Stimulated activated naive CD4-positive, alpha-beta T cell (primary cell): ENCODE measurements at regions not wholly inside any gene's neighbourhood (a gene's known extent, or its start where the extent isn't known, plus 50 kb on each side); places are given as distances from the start of the nearest gene placed in this dataset.

ENCODE experiments used
- DNase-seq, 6 experiments: peaks; one replicate each; lab custom pipeline; 2025; lab: John Stamatoyannopoulos, UW

DNA sequence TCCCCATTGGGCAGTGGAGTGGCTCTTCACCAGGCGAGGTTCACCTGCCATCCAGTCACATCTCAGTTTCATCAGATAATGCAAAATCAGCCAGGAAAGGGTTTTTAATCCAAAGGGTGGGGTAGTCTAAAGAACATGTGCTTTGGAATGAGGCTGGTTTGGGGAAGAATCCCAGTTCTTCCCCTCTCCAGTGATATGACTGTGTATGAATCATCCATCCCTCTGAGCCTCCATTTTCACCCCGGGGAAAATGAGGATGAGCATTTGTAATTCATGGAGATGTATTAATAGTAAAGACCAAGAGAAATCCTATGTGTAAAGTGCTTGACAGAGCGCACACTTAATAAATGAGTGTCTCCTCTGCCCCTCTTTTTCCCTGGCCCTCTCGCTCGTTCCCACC is 215.1 kb upstream of the FGGY start:
- no peak for DNase-seq

DNA sequence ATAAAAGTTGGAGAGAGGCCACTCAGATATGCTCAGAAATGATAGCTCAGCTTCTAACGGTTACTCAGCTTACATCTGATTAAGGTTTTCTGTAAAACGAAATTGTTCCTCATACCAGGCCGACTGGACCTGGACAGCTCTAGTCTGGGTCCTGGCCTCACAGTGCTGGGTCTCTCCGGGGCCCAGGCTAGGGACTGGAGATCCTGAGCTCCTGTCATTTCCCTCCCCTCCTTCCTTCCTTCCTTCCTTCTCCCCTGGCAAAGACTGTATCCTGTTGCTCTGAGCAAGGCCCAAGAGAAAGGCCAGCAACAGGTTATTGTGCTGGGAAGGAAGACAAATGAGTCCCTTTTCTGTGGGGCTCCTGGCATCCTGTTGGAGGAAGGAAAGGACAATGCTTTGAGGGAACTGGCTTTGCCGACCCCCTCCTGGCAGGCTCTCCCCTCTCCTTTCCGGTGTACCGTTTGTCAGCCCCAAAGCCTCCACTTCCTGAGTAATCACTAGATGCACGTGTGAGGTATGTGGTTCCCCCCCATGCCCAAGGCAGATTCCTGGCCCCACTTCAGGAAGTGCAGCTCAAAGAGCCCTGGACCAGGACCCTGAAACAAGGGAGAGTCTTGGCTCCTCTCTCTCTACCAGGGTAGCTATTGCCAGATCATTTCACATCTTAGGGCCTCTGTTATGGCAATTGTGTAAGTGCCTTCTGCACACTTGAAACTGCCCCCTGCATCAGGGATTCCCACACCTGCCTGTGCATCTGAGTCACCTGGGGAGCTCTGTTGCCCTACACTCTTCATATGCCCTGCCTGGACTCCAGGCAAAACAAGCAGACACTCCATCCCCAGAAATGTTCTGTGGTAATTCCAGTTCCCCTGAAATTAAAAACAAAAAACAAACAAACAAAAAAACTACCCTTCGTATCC is 212.7 kb upstream of the FGGY start:
- no peak for DNase-seq

GRCh38 chr1:59085101-59085500 is 211.8 kb upstream of the FGGY start:
- no peak for DNase-seq

- DNase-seq, result no peak
Observed at GRCh38 chr1:59089036-59089798, 207.7 kb upstream of the FGGY start.

DNA sequence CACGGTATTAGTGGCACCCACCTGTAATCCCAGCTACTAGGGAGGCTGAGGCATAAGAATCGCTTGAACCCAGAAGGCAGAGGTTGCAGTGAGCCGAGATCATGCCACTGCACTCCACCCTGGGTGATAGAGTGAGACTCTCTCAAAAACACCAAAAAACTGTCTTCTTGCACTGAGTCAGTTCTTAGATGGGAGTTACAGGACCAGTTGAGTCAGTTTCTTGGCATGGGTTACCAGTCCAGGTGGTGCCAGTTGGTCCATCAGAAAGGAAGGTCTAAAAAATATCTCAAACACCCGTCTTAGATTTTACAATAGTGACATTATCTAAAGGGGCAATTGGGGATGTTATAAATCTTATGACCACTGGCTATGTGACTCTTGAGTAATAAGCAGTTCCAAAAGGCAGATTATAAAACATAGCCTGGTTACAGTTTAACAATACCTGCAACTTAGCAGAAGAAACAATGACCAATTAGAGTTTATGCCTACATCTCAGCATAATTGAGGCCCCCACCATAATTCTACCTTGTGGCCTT is 206.9 kb upstream of the FGGY start:
- DNase-seq, result no peak

DNA sequence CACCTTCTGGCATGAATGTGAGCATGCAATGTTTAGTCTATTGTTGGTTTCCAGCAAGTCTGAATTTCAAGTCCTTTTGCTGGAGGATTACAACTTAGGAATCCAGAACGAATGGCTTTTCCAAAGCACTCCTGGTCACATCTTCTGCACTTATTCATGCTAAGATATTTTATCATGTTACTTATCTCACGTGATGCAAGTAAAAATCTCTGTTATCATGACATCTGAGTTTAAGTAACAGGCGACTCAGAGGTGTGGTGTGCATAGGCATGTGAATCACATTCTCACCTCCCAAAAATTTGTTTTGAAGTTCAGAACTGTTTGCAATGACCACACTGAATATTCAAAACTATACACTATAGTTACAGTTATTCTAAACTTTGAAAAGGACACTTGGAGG is 204.8 kb upstream of the FGGY start:
- DNase-seq, result no peak

DNA sequence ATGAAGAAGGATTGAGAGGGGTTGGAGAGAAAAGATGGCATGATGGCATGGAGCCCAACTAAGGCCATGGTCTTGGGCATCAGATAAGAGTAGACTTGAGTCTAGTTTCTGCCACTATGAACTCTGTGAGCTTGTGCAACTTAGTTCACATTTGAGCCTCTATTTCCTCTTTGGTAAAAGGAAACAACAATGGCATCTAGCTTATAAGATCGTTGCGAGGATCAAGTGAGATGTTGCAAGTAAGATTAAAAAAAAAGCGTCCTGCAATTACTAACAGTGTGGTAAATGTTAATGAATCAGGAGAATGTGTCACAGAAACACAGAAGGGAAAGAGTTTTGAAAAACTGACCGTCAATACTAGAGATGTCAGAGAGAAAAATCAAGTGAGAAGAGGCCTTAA is 202.9 kb upstream of the FGGY start:
- no peak for DNase-seq

DNA sequence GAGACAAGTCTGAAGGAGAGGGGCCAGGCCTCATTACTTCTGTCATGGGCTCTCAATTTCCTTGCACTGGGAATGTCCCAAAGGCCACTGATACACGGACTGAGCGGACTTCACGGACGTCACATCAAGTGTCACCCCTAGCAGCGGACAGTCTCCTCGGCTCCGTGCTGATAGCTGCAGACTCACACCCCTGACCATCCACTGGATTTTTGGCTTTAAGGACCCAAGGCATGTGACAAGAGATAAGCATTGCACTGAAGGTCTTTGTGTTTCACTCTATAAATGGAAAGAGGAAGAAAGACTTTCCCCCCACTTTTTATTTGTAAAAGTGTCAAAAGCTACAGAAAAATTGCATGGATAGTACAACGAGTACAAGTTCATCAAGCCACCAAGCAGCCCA is 200.4 kb upstream of the FGGY start:
- DNase-seq, result no peak

GRCh38 chr1:59098655-59099054 is 198.2 kb upstream of the FGGY start:
- DNase-seq, result no peak

GRCh38 chr1:59100708-59101374 is 196.1 kb upstream of the FGGY start:
- DNase-seq, result no peak

DNA sequence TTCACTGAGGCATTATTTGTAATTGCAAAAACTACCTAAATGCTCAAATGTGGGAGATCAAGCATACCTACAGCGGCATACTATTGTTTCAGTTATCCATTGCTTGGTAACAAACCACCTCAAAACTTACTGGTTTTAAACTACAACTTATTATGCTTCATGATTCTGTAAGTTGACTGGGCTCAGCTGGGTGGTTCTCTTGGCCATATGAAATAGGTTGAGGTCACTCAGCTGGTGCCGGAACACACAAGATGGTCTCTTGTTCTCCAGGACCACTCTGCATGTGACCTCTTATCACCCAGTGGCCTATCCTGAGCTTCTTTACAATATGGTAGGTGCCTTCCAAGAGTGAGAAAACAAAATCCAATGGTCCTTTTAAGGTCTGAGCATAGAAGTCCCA is 195.4 kb upstream of the FGGY start:
- DNase-seq, result no peak

DNA sequence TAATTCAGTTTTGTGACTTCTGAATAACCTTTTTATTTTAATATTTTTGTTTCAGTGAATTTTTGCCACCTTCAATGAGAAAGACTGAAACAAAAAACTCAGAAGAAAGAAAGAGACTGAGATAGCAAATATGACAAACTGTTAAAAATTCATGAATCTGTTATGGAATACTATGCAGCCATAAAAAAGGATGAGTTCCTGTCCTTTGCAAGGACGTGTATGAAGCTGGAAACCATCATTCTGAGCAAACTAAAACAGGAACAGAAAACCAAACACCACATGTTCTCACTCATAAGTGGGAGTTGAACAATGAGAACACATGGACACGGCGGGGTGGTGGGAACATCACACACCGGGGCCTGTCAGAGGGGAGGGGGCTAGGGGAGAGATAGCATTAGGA is 193.4 kb upstream of the FGGY start:
- no peak for DNase-seq

GRCh38 chr1:59104191-59104760 is 192.6 kb upstream of the FGGY start:
- no peak for DNase-seq

- DNase-seq, result no peak
Observed at GRCh38 chr1:59105548-59106507, 191.1 kb upstream of the FGGY start.

DNA sequence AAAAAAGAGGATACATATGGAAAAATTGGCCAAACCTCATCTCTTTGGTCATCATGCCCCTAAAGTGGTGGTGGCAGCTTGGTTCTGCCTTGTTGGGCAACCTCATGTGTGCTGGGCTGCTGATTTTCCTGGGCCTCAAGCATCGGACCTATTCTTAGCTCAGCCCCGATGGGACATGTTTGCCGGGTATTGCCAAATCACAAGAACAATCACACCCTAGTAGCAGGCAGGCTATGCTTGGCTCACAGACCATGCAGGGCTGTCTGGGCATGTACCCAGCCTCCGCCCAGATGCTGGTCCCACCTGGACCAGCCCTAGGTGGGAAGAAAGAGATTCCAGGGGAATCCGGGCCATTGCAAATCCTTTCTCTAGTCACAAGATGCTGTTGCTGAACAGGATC is 189.4 kb upstream of the FGGY start:
- DNase-seq, result no peak

DNA sequence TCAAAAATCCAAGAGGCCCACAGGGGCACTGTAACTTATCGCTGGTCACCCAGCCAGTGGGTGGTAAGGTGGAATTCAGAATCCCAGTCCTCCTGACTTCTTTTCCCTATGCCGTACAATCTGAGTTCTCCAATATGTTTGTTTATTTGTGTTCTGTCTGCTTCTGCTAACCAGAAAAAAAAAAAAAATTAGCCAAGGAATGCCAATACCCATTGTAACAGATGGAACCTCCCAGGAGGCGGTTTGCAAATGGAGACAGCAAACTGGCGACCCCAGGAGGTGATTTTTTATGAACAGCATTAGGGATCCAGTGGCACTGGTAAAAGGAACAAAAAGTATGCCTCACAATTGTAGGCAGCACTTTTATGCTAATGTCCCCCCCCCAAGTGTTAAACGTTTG is 189.0 kb upstream of the FGGY start:
- no peak for DNase-seq

DNA sequence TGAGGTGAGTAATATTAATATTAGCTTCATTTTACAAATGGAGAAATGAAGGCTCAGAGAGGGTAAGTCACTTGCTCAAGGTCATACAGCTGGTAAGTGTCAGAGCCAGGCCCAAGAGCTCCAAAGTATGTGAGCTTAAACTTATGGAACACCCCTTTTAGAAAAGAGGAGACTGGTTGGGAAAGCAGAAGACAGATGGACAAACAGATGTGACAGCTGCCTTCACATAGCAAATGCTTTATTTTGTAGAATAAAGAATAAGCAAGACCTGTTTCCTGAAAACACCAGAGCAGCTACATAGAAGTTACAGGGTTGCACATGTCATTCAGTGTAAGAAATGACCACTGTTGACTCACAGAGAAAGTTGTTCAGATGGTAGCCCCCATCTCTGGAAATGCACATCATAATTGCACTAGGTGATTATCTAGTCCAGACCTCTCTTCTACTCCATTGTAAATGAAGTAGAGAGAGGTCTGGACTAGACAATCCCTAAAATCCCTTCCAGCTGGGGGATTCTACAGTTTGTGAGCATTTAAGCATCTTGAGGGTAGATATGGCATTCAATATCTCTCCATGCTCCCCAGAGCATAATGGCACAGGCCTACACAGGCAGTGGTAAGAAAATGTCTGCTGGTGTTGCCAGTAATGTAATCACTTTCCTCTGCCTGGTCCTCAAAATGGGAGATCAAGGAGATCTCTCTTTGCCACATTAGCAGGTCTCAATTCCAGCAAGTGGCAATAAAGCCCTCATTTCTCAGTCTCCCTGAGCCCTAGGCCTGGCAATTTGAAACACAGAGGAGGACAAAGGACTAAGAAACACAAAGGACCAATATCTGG is 188.2 kb upstream of the FGGY start:
- no peak for DNase-seq

- no peak for DNase-seq
Observed at GRCh38 chr1:59110271-59110670, 186.6 kb upstream of the FGGY start.

GRCh38 chr1:59113876-59114457 is 182.9 kb upstream of the FGGY start:
- DNase-seq, result no peak

GRCh38 chr1:59115865-59116264 is 181.0 kb upstream of the FGGY start:
- no peak for DNase-seq
